NCI-H82 treated with DMSO at 0.1 percent for 48 hours (cell line): ENCODE measurements at regions not wholly inside any gene's neighbourhood (a gene's known extent, or its start where the extent isn't known, plus 50 kb on each side); places are given as distances from the start of the nearest gene placed in this dataset.

Experiments
- DNase-seq: peaks from one replicate; lab custom pipeline; 2025; ENCODE audit not compliant: unreplicated experiment; lab: John Stamatoyannopoulos, UW

DNA sequence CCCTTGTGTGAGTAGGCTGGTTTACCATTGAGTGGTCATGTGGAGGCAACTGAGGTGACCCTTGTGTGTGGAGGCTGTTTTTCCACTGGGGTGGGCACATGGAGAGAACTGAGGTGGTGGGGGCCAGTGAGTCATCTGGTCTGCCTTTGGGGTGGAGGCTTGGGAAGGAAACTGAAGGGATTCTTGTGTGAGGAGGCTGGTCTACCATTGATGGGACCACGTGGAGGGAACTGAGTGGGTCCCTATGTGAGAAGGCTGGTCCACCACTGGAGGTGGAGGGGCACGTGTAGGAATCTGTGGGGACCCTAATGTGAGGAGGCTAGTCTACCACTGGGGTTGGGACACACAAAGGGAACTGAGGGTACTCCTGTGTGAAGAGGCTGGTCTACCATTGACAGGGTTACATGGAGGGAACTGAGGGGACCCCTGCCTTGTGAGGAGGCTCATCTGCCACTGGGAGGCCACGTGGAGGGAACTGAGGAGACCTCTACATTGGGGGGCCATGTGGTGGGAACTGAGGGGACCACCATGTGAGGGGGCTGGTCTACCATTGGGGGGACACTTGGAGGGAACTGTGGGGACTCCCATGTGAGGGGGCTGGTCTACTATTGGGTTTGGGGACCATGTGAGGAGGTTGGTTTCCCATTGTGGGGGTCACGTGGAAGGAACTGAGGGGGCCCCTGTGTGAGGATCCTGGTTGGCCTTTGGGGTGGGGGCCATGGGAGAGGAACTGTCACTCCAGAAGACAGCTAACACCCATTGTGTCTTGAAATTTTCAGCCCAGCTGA, 164.5 kb downstream of the WNT7A start:
- no peak for DNase-seq

- DNase-seq, result no peak
Observed at GRCh38 chr3:13714251-13714916, 165.5 kb downstream of the FBLN2 start.

DNA sequence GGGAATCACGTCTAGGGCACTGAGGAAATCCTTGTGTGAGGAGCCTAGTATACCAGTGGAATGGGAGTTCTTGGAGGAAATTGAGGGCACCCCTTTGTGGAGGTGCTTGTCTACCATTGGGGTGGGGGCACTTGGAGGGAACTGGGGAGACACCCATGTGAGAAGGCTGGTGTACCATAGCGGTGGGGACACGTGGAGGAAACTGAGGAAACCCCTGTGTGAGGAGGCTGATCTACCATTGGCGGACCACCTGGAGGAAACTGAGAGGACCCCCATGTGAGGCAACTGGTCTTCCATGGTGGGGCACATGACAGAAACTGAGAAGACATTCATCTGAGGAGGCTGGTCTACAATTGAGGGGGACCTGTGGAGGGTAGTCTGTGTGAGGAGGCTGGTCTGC, 164.5 kb downstream of the FBLN2 start:
- DNase-seq, result no peak

GRCh38 chr3:13712682-13713180, 163.8 kb downstream of the FBLN2 start:
- no peak for DNase-seq

DNA sequence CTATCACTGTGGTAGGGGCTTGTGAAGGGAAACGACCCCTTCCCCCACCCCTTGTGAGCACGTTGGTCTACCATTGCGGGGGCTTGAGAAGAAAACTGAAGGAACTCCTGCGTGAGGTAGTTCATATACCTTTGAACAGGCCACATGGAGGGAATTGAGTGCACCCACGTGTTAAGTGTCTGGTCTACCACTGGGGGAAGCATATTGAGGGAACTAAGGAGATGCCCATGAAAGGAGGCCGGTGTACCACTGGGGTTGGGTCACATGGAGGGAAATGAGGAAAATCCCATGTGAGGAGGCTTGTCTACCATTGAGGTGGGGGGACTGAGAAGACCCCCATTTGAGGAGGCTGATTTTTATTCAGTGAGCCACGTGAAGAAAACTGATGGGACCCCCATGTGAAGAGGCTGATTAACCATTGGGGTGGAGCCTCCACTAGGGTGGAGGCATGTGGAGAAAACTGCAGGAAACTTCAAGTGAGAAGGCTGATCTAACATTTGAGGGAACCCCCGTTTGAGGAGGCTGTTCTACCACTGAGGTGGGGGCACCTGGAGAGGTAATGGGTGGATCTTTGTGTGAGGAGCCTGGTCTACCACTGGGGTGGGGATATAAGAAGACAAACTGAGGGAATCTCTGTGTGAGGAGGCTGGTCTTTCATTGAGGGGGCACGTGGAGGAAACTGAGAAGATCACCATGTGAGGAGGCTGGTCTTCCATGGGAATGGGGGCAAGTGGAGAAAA, 163.2 kb downstream of the FBLN2 start:
- DNase-seq, result no peak

- DNase-seq, result no peak
Observed at GRCh38 chr3:13710251-13710650, 161.3 kb downstream of the FBLN2 start.

GRCh38 chr3:13709706-13710105, 160.8 kb downstream of the FBLN2 start:
- no peak for DNase-seq

DNA sequence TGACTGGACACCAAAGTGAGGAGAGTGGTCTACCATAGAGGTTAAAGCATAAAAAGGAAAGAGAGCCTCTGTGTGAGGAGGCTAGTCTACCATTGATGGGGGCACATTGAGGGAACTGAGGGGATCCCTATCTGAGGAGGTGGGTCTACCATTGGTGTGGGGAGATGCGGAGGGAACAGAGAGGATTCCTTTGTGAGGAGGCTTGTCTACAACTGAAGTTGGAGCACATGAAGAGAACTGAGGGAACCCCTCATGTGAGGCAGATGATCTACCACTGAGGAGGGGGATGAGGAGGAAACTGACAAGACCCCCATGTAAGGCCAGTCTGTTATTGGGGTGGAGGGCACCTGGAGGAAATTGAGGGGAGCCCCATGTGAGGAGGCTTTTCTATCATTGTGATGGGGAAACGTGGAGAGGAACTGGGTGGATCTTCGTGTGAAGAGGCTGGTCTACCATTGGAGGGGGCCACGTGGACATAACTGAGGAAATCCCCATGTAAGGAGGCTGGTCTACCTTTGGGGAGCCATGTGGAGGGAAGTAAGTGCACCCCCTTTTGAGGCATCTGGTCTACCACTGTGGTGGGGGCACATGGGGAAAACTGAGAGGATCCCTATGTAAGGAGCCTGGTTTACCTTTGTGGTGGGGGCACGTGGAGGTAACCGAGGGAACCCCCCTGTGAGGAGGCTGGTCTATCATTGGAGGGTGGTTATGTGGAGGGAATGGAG, 160.1 kb downstream of the FBLN2 start:
- no peak for DNase-seq

DNA sequence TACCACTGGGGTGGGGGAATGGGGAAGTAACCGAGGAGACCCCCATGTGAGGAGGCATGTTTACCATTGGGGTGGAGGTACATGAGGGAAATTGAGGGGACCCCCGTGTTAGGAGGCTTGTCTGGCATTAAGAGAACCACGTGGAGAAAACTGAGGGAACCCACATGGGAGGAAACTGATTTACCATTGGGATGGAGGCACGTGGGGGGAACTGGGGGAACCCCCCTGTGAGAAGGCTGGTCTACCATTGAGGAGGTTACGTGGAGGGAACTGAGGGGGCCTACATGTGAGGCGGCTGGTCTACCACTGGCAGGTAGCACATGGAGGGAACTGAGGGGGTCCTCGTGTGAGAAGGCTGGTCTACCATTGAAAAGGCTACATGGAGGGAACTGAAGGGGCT, 159.4 kb downstream of the FBLN2 start:
- no peak for DNase-seq

DNA sequence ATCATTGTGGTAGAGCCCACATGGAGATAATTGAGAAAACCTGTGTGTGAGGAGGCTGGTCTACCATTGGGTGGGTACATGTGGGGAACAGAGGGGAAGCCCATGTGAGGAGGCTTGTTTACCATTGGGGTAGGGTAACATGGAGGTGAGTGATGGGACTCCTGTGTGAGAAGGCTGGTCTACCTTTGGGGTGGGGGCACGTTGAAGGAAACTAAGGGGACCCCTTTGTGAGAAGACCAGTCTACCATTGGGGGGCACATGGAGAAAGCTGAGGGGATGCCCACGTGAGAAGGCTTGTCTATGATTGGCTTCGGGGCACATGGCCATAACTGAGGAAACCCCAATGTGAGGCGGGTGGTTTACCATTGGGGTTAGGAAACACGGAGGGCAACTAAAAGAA, 158.5 kb downstream of the FBLN2 start:
- no peak for DNase-seq

DNA sequence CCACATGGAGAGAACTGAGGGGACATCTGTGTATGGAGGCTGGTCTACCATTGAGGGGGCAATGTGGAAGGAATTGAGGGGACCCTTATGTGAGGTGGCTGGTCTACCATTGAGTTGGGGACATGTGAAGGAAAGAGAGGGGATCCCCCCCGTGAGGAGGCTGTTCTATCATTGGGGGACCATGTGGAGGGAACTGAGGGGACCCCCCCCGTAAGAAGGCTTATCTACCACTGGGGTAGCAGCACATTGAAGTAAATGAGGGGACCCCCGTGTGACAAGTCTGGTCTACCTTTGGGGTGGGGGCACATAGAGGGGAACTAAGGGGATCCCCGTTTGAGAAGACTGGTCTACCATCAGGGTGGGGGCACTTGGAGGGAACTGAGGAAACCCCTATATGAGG, 158.0 kb downstream of the FBLN2 start:
- no peak for DNase-seq

GRCh38 chr3:13706451-13706850, 157.5 kb downstream of the FBLN2 start:
- DNase-seq, result no peak

- no peak for DNase-seq
Observed at GRCh38 chr3:13705702-13706280, 156.9 kb downstream of the FBLN2 start.

DNA sequence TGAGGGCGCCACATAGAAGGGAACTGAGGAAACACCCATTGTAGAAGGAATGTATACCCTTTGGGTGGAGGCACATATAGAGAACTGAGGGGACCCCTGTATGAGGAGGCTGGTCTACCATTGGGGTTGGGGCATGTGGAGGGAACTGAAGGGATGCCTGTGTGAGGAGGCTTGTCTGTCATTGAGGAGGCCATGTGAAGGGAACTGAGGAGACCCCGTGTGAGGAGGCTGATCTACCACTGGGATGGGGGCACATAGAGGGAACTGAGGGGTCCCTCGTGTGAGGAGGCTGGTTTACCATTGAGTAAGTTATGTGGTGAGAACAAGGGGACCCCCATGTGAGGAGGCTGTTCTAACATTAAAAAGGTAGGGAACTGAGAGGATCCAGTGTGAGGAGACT, 156.1 kb downstream of the FBLN2 start:
- DNase-seq, result no peak

- no peak for DNase-seq
Observed at GRCh38 chr3:13704174-13704573, 155.2 kb downstream of the FBLN2 start.

- no peak for DNase-seq
Observed at GRCh38 chr3:13703071-13703470, 154.1 kb downstream of the FBLN2 start.

GRCh38 chr3:13702286-13702685, 153.4 kb downstream of the FBLN2 start:
- DNase-seq, result no peak

- DNase-seq, result no peak
Observed at GRCh38 chr3:13700889-13701288, 152.0 kb downstream of the FBLN2 start.

DNA sequence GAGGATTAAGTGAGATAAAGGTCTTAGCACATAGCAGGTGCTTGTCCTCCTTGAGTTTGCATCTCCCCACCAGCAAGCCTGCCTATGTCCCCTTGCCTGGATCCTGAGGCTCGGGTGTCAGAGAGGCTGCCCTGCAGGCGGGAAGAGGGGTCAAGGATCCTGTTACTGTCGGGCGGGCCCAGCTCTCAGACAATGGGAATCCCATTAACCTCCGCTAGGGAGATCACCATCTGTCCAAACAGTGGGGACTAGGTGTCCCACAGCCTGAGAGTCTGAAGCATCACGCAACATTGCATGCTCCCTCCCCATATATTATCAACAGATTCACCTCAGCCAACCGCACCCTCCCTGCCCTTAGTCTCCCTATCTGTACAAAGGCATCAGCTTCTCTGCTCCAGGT, 151.4 kb downstream of the FBLN2 start:
- peak; percentile 29 for DNase-seq

GRCh38 chr3:13696699-13697098, 147.8 kb downstream of the FBLN2 start:
- DNase-seq, result no peak

GRCh38 chr3:13693441-13693840, 144.5 kb downstream of the FBLN2 start:
- no peak for DNase-seq
